Keratinocyte (primary cell): ENCODE measurements at regions not wholly inside any gene's neighbourhood (a gene's known extent, or its start where the extent isn't known, plus 50 kb on each side); places are given as distances from the start of the nearest gene placed in this dataset.

Experiments used
- DNase-seq: peaks from one replicate; pipeline ENCODE4 v3.0.0-alpha.2; 2011; ENCODE audit warnings: low read depth, missing footprints, low spot score
- FAIRE-seq: peaks from 2 replicates; lab custom pipeline; 2011; peaks lifted over from hg19 to GRCh38; lab: Jason Lieb, UNC
- H2AFZ ChIP-seq: 2 replicates; pipeline ENCODE4 v1.6.0; 2012; ENCODE audit warnings: low read length, control low read depth, inconsistent platforms; ENCODE audit not compliant: control insufficient read depth
- H3K27ac ChIP-seq: 2 replicates; pipeline ENCODE4 v1.5.1; 2011; ENCODE audit warnings: low read length; ENCODE audit not compliant: control insufficient read depth, insufficient read depth
- H3K27me3 ChIP-seq: 3 replicates; pipeline ENCODE4 v1.6.0; 2011; ENCODE audit warnings: low read length; ENCODE audit not compliant: control insufficient read depth, insufficient read depth; ENCODE audit errors: extremely low read depth
- H3K36me3 ChIP-seq, 2 experiments: 2 replicates in 1 of 2; 3 replicates in 1 of 2; pipeline ENCODE4 v1.5.1; 2011; ENCODE audit warnings: low read length in 2 of 2, mild to moderate bottlenecking in 1 of 2; ENCODE audit not compliant: control insufficient read depth in 2 of 2, insufficient read depth in 2 of 2; ENCODE audit errors: extremely low read depth in 1 of 2
- H3K4me1 ChIP-seq: 3 replicates; pipeline ENCODE4 v1.5.1; 2011; ENCODE audit warnings: low read length; ENCODE audit not compliant: control insufficient read depth, insufficient read depth; ENCODE audit errors: extremely low read depth
- H3K4me2 ChIP-seq: 3 replicates; pipeline ENCODE4 v1.6.0; 2011; ENCODE audit warnings: low read depth, low read length; ENCODE audit not compliant: control insufficient read depth, insufficient read depth; ENCODE audit errors: extremely low read depth
- H3K4me3 ChIP-seq, 3 experiments: fragments of 200-600 bp in 1 of 3; sonication (generic) in 1 of 3; 2 replicates in 2 of 3; 3 replicates in 1 of 3; pipeline ENCODE4 v1.5.1; 2011 to 2016; ENCODE audit warnings: low read length in 3 of 3, mild to moderate bottlenecking in 3 of 3, control low read depth in 2 of 3, inconsistent platforms in 1 of 3, low read depth in 1 of 3, mixed read lengths in 1 of 3, mixed run types in 1 of 3, moderate library complexity in 1 of 3; ENCODE audit not compliant: control insufficient read depth in 2 of 3, insufficient read depth in 2 of 3; ENCODE audit errors: extremely low read depth in 1 of 3
- H3K79me2 ChIP-seq: 2 replicates; pipeline ENCODE4 v1.6.0; 2012; ENCODE audit warnings: low read length; ENCODE audit not compliant: control insufficient read depth, insufficient read depth
- H3K9ac ChIP-seq: 3 replicates; pipeline ENCODE4 v1.6.0; 2011; ENCODE audit warnings: low read length; ENCODE audit not compliant: control insufficient read depth, insufficient read depth; ENCODE audit errors: extremely low read depth
- H3K9me1 ChIP-seq: 3 replicates; pipeline ENCODE4 v1.6.0; 2011; ENCODE audit warnings: low read length; ENCODE audit not compliant: control insufficient read depth, insufficient read depth; ENCODE audit errors: extremely low read depth
- H3K9me3 ChIP-seq: 2 replicates; pipeline ENCODE4 v1.5.1; 2012; ENCODE audit warnings: low read depth, low read length; ENCODE audit not compliant: control insufficient read depth
- H4K20me1 ChIP-seq: 3 replicates; pipeline ENCODE4 v1.6.0; 2011; ENCODE audit warnings: low read length; ENCODE audit not compliant: control insufficient read depth, insufficient read depth; ENCODE audit errors: extremely low read depth
- CTCF ChIP-seq, 3 experiments: IDR thresholded peaks in 1 of 3; conservative IDR thresholded peaks in 1 of 3; optimal IDR thresholded peaks in 1 of 3; 2 replicates in 2 of 3; 3 replicates in 1 of 3; pipeline versions ENCODE3 to v1.5.1; 2011; ENCODE audit warnings: low read length in 3 of 3, mild to moderate bottlenecking in 3 of 3, moderate library complexity in 2 of 3, control low read depth in 1 of 3, inconsistent platforms in 1 of 3; ENCODE audit not compliant: insufficient read depth in 2 of 3; ENCODE audit errors: extremely low read depth in 1 of 3
- EZH2 ChIP-seq: IDR thresholded peaks from one replicate; pipeline ENCODE4 v1.6.1; 2012; ENCODE audit warnings: inconsistent platforms, mild to moderate bottlenecking, low read length, moderate library complexity
- dilution Hi-C: fragments of 300-500 bp; cut with MboI; formaldehyde crosslinking; loops from one replicate; pipeline ENCODE4 v1.7.0; 2020; ENCODE audit warnings: low sequenced_read_pairs; ENCODE audit not compliant: extremely low pct_ligation_motif_present

- Histone ChIP-seq H3K4me1 (no peaks in the 10 kb centered on the region), H3K9ac (no peak overlapping the region), H3K79me2 (no peaks in the 10 kb centered on the region), H4K20me1 (no peaks in the 10 kb centered on the region), H3K9me1 (no peaks in the 10 kb centered on the region), H3K4me2 (no peak overlapping the region), H3K9me3 (peaks cover 3% of the 10 kb centered on the region), H3K4me3 (no peak overlapping the region), H3K27me3 (no peaks in the 10 kb centered on the region), H3K27ac (no peak overlapping the region), H2AFZ (no peak overlapping the region), H3K36me3 (no peaks in the 10 kb centered on the region)
- DNase-seq: no peak
- TF ChIP-seq EZH2 (no peak), CTCF (optimal IDR thresholded peaks at IDR 0.05 in 1 of 3, IDR thresholded peaks at IDR 0.05 in 1 of 3, conservative IDR thresholded peaks at IDR 0.05 in 1 of 3; ENCODE audit: extremely low read depth in 1 of 3, insufficient read depth in 2 of 3, low read length in 3 of 3) (no peak)
- FAIRE-seq: no peak
- dilution Hi-C loops: no loop called here
These were observed 1319.9 kb downstream of the BRD1 start for GRCh38 chr22:48507595-48508350.

DNA sequence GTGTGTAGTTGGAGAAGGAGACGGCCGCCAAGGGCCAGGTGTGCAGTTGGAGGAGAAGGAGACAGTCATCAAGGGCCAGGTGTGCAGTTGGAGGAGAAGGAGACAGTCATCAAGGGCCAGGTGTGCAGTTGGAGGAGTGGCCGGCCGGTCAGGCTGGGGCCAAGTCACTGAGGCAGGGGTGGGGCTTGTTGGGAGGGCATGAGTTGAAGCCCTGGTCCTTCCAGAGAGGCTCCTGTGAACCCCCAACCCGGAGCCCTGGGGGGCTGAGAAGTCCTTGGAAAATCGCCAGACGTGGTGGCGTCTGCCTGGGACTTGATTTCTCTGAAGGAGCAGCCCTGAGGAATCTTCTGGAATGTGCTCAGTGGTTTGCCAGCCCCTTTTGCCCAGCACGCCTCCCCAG is 1320.5 kb downstream of the BRD1 start:
- Histone ChIP-seq H3K27me3 (no peaks in the 10 kb centered on the region), H3K9me3 (peaks cover 3% of the 10 kb centered on the region), H3K9ac (no peak overlapping the region), H2AFZ (no peak overlapping the region), H3K4me3 (no peak overlapping the region), H3K27ac (no peak overlapping the region), H3K9me1 (no peaks in the 10 kb centered on the region), H4K20me1 (no peaks in the 10 kb centered on the region), H3K79me2 (no peaks in the 10 kb centered on the region), H3K4me1 (no peaks in the 10 kb centered on the region), H3K4me2 (no peak overlapping the region), H3K36me3 (no peaks in the 10 kb centered on the region)
- DNase-seq: no peak
- dilution Hi-C loops: no loop called here
- TF ChIP-seq EZH2 (no peak), CTCF (optimal IDR thresholded peaks at IDR 0.05 in 1 of 3, IDR thresholded peaks at IDR 0.05 in 1 of 3, conservative IDR thresholded peaks at IDR 0.05 in 1 of 3; ENCODE audit: extremely low read depth in 1 of 3, insufficient read depth in 2 of 3, low read length in 3 of 3) (no peak)
- no peak for FAIRE-seq
